ENCODE measurements at regions not wholly inside any gene's neighbourhood (a gene's known extent, or its start where the extent isn't known, plus 50 kb on each side); places are given as distances from the start of the nearest gene placed in this dataset.

- DNase-seq = no peak
Measured at GRCh38 chr14:54133896-54134295, 177.3 kb upstream of the BMP4 start.

- no peak for DNase-seq
Measured at GRCh38 chr14:54135804-54136280, 179.2 kb upstream of the BMP4 start.

- DNase-seq = no peak
Measured at GRCh38 chr14:54136894-54137613, 180.4 kb upstream of the BMP4 start.

- DNase-seq = no peak
Measured at GRCh38 chr14:54137614-54137961, 181.0 kb upstream of the BMP4 start.

DNA sequence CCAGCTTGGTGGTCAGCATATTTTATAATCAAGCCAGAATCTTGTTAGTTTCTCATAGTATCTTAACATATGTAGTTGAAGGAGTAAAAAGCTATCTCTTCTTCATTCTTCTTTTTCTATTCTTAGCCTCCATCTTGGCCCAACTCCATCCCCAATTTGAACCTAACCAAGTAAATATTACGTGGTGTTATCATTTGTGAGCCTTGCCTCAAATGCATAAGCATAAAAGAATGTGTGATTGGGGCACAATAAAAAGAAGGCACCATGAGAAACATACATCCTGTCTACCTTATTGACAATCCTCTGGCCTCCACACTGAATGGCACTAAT, 181.4 kb upstream of the BMP4 start:
- no peak for DNase-seq

GRCh38 chr14:54138354-54139038, 181.9 kb upstream of the BMP4 start:
- DNase-seq = no peak

GRCh38 chr14:54140551-54140950, 183.9 kb upstream of the BMP4 start:
- no peak for DNase-seq

- no peak for DNase-seq
Measured at GRCh38 chr14:54146601-54147000, 190.0 kb upstream of the BMP4 start.

DNA sequence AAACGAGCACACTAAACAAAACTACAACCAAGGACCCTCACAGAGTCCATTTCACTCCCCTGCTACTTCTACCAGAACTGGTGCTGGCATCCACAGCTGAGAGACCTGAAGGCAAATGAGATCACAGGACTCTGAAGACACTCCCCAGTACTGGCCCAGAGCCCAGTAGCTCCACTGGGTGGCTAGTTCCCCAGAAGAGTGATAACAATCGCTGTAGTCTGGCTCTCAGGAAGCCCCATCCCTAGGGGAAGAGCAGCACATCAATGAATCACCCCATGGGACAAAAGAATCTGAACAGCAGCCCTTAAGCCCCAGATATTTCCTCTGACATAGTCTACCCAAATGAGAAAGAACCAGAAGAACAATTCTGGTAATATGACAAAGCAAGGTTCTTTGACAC, 190.7 kb upstream of the BMP4 start:
- no peak for DNase-seq

DNA sequence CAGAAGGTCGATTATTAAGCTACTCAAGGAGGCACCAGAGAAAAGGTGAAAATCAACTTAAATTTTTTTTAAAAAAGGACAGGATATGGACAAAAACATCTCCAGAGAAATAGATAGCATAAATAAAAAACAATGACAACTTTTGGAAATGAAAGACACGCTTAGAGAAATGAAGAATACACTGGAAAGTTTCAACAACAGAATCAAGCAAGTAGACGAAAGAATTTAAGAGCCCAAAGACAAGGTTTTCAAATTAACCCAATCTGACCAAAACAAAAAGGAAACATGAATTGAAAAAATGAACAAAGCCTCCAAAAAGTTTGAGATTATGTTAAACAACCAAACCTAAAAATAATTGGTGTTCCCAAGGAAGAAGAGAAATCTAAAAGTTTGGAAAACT, 191.1 kb upstream of the BMP4 start:
- DNase-seq = no peak

DNA sequence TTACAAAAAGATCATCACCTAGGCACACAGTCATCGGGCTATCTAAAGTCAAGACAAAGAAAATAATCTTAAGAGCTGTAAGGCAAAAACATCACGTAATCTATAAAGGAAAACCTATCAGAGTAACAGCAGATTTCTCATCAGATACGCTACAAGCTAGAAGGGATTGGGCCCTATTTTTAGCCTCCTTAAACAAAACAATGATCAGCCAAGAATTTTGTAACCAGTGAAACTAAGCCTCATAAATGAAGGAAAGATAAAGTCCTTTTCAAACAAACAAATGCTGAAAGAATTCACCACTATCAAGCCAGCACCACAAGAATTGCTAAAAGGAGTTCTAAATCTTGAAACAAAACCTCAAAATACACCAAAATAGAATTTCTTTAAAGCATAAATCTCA, 191.6 kb upstream of the BMP4 start:
- DNase-seq = no peak

- DNase-seq = no peak
Measured at GRCh38 chr14:54152351-54152750, 195.7 kb upstream of the BMP4 start.

DNA sequence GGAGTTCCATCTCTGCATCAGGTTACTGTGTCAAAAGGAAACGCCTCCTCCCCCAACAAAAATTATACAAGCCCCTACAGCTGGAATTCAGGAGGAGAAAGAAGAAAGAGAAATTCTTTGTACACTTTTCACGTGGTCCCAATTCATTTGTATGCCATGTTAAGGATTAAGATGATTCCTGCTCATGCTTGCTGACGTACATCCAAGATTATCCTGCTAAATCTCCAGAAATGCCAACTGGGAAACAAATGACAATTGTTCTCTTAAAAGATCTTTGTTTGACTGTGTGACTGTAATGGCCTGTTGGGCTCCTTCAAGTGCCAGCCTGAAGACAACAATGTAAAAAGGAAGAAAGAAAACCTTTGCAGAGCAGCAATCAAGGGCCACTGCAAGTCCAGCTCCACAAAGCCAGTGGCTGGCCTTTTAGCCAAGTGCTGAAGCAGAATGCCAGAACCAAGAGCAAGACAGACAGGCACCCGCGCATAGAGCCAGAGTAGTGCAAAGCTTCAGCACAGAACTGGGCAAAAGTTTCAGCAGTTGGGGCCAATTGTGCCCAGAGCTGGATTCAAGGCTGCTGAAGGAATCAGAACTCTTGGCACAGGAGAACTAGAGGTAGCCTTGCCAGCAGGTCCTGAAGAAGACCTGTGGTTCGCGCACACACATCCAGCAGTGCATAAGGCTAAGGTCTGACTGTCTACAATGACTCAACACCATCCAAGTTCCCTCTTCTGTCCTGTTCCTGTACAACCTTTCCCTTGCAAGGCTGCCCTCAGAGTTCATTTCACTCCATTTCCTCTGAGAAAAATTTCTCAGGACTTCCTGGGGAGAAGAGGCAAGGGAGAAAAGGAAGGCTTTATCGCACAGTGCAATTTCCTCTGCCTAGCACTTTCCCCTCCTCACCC, 209.7 kb upstream of the BMP4 start:
- no peak for DNase-seq

GRCh38 chr14:54168489-54168888, 211.9 kb upstream of the BMP4 start:
- DNase-seq = no peak

- no peak for DNase-seq
Measured at GRCh38 chr14:54169254-54169924, 212.8 kb upstream of the BMP4 start.

GRCh38 chr14:54170301-54170700, 213.7 kb upstream of the BMP4 start:
- DNase-seq = no peak

- no peak for DNase-seq
Measured at GRCh38 chr14:54172114-54172513, 215.5 kb upstream of the BMP4 start.

- no peak for DNase-seq
Measured at GRCh38 chr14:54172562-54172961, 215.9 kb upstream of the BMP4 start.

DNA sequence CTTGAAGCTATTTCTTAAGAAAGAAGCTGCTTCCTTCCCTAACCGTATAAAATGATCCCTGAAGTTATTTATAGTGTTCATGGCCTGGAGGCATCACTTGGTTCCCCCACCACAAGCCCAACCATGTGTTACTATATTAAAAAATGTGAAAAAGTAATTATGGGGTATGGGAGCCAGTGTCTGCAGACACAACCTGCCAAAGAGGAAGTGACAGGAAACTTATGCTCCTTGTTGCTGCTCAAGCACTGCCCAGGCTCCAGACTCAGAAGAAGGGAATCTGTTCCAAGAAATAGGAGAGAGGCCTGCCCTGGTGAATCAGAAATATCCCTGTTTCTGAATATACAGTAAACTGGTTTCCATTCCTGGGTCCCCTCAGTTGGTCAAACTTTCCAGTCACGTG, 217.2 kb upstream of the BMP4 start:
- no peak for DNase-seq

GRCh38 chr14:54174457-54174856, 217.8 kb upstream of the BMP4 start:
- DNase-seq = no peak

DNA sequence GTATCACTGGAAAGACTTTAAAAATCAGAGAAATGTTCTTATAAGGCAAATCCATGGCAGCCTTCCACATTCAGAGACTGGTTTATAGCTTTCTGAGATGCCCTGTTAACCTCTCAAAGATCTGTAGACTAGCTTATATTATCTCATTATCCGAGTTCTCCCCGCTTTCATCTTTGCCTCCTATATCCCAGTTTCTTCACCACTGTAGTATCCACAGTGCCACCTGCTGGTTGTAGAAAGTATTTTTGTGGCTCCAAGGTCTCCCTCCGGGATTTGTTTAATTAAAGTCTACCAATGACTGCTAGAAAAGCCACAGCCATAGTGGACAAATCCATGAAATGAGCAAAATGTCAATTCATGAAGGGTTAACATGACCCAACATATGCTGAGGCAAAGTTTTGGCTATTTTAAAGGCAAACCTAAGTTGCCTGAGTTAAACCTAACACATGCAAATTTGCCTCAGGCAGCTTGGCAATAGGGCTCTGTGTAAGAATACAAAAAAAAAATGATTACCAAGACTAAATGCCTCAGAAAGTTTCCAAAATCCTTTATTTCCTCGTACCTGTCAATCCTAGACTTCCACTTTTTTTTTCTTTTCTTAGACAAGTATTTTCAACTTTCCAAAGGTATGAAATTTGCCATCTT, 218.8 kb upstream of the BMP4 start:
- no peak for DNase-seq

DNA sequence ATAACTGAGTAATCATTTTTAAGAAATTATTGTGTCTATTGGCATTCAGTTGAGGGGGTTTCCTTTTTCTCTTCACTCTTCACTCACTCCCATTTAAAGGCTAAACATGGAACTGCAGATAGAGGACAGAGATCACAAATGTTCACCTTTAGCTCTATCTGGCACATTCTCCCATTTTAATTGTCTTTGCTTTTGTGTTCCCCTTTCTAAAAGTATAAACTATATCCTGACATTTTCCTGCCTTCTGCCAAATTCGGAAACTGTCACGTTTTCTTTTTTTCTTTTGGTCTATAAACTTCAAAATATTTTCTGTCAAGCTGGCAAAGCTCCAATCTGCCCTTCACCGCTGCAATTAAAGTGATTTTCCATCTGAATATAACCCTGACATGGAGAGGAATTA, 219.8 kb upstream of the CDKN3 start:
- no peak for DNase-seq
